GM12878 (cell line): ENCODE measurements at regions not wholly inside any gene's neighbourhood (a gene's known extent, or its start where the extent isn't known, plus 50 kb on each side); places are given as distances from the start of the nearest gene placed in this dataset.

Source experiments
- ATAC-seq: fragments of 200-7000 bp; cut with Tn5 transposase; 3 replicates; pipeline ENCODE4 v1.9.1; 2020; ENCODE audit warnings: mild to moderate bottlenecking, moderate library complexity
- BruUV-seq: library from RNA; stranded (reverse); fragments of 400-500 nt; replicated peaks from 2 replicates; lab custom pipeline; 2021; lab: Mats Ljungman, UMichigan
- CTCF ChIA-PET: fragments of 300-600 bp; sonication (Branson Sonifier 250); formaldehyde crosslinking; extraction: SDS; loops from one replicate; lab custom pipeline; 2021; ENCODE audit warnings: inconsistent platforms; lab: Yijun Ruan, JAX
- POLR2A ChIA-PET: fragments of 350-600 bp; formaldehyde crosslinking; extraction: SDS; loops from one replicate; lab custom pipeline; 2021; ENCODE audit warnings: inconsistent platforms; lab: Charles Lee
- RAD21 ChIA-PET: fragments of 300-600 bp; sonication (Branson Sonifier 250); formaldehyde crosslinking; loops from one replicate; lab custom pipeline; 2023; ENCODE audit warnings: antibody characterized with exemption; ENCODE audit not compliant: unreplicated experiment; lab: Charles Lee
- SMC1A ChIA-PET: fragments of 300-600 bp; sonication (Branson Sonifier 250); formaldehyde crosslinking; loops from one replicate; lab custom pipeline; 2023; ENCODE audit not compliant: unreplicated experiment, uncharacterized antibody; lab: Charles Lee
- DNase-seq: peaks from one replicate; pipeline ENCODE4 v3.0.0-alpha.2; 2011; ENCODE audit warnings: low read depth, low spot score
- FAIRE-seq: peaks from 3 replicates; lab custom pipeline; 2011; peaks lifted over from hg19 to GRCh38; lab: Jason Lieb, UNC
- H2AFZ ChIP-seq: 2 replicates; pipeline ENCODE4 v1.6.0; 2011; ENCODE audit warnings: low read depth, low read length, control low read depth; ENCODE audit not compliant: control insufficient read depth
- H3K27ac ChIP-seq: 2 replicates; pipeline ENCODE4 v1.5.1; 2011; ENCODE audit warnings: control low read depth; ENCODE audit not compliant: control insufficient read depth, insufficient read depth
- H3K27me3 ChIP-seq, 2 experiments: replicated peaks in 1 of 2; 2 replicates each; pipeline versions ENCODE4 v1.6.0 to v1.6.1; 2011; ENCODE audit warnings: low read length in 1 of 2; ENCODE audit not compliant: control insufficient read depth in 2 of 2, insufficient read depth in 2 of 2
- H3K36me3 ChIP-seq, 2 experiments: 2 replicates each; pipeline ENCODE4 v1.5.1; 2011; ENCODE audit warnings: low read length in 1 of 2; ENCODE audit not compliant: control insufficient read depth in 2 of 2, insufficient read depth in 2 of 2
- H3K4me1 ChIP-seq: 2 replicates; pipeline ENCODE4 v1.6.1; 2011; ENCODE audit warnings: mild to moderate bottlenecking, low read length, moderate library complexity, mixed read lengths; ENCODE audit not compliant: control insufficient read depth, insufficient read depth
- H3K4me2 ChIP-seq: 2 replicates; pipeline ENCODE4 v1.6.0; 2011; ENCODE audit warnings: control low read depth; ENCODE audit not compliant: control insufficient read depth, insufficient read depth
- H3K4me3 ChIP-seq: fragments of 200-600 bp; sonication (generic); 2 replicates; pipeline ENCODE4 v1.5.1; 2016
- H3K79me2 ChIP-seq: 2 replicates; pipeline ENCODE4 v1.6.0; 2011; ENCODE audit warnings: low read length; ENCODE audit not compliant: control insufficient read depth, insufficient read depth
- H3K9ac ChIP-seq: 2 replicates; pipeline ENCODE4 v1.8.0; 2011; ENCODE audit warnings: low read length, control low read depth, mixed read lengths; ENCODE audit not compliant: control insufficient read depth, insufficient read depth
- H3K9me3 ChIP-seq: replicated peaks from 3 replicates; pipeline ENCODE4 v1.5.1; 2011; ENCODE audit warnings: mild to moderate bottlenecking, low read length; ENCODE audit not compliant: control insufficient read depth, insufficient read depth
- H4K20me1 ChIP-seq: 2 replicates; pipeline ENCODE4 v1.6.0; 2011; ENCODE audit not compliant: control insufficient read depth, insufficient read depth
- EED ChIP-seq: sonication (generic); IDR thresholded peaks from 2 replicates; pipeline ENCODE4 v1.6.1; 2016; ENCODE audit warnings: antibody characterized with exemption, low read depth
- ESRRA ChIP-seq: IDR thresholded peaks from 2 replicates; pipeline ENCODE4 v1.6.1; 2012; ENCODE audit warnings: mild to moderate bottlenecking, low read length, improper control_type of control experiment
- JUND ChIP-seq: IDR thresholded peaks from 2 replicates; pipeline ENCODE4 v1.6.1; 2012; ENCODE audit warnings: low read depth, mild to moderate bottlenecking, low read length, improper control_type of control experiment, moderate library complexity
- NFIC ChIP-seq: IDR thresholded peaks from 2 replicates; pipeline ENCODE4 v1.6.1; 2012; ENCODE audit warnings: low read depth, mild to moderate bottlenecking, inconsistent platforms, low read length, moderate library complexity
- POU2F2 ChIP-seq: IDR thresholded peaks from 3 replicates; pipeline ENCODE4 v1.6.1; 2011; ENCODE audit warnings: low read depth, mild to moderate bottlenecking, low read length, borderline replicate concordance
- SIX5 ChIP-seq: IDR thresholded peaks from 2 replicates; pipeline ENCODE4 v1.6.1; 2011; ENCODE audit warnings: mild to moderate bottlenecking, low read depth, low read length, moderate library complexity; ENCODE audit not compliant: severe bottlenecking
- SP1 ChIP-seq: IDR thresholded peaks from one replicate; pipeline ENCODE4 v1.6.1; 2011; ENCODE audit warnings: low read depth, low read length
- STAT1 ChIP-seq: fragments of 450-650 bp; conservative IDR thresholded peaks from 2 replicates; pipeline ENCODE4 v1.6.1; 2014; ENCODE audit warnings: antibody characterized with exemption, mild to moderate bottlenecking
- TAF1 ChIP-seq: IDR thresholded peaks from 2 replicates; pipeline ENCODE4 v1.6.1; 2011; ENCODE audit warnings: mild to moderate bottlenecking, low read depth, low read length, borderline replicate concordance
- YBX1 ChIP-seq: fragments of 450-650 bp; IDR thresholded peaks from 2 replicates; pipeline ENCODE4 v1.6.1; 2016; ENCODE audit warnings: antibody characterized with exemption
- YY1 ChIP-seq: IDR thresholded peaks from 2 replicates; pipeline ENCODE4 v1.6.1; 2011; ENCODE audit warnings: low read depth, mild to moderate bottlenecking, low read length
- ZSCAN29 ChIP-seq: fragments of 450-650 bp; IDR thresholded peaks from 2 replicates; pipeline ENCODE4 v1.6.1; 2017; ENCODE audit warnings: mild to moderate bottlenecking, moderate library complexity
- WGBS: methylation state at CpG from one replicate; pipeline ENCODE4 v1.1.6; 2016; ENCODE audit warnings: low lambda C conversion rate; ENCODE audit not compliant: insufficient replicate concordance, insufficient coverage; ENCODE audit errors: missing lambda C conversion rate; 5-methylcytosine and 5-hydroxymethylcytosine counted together
- in situ Hi-C: fragments of 300-500 bp; cut with MboI; formaldehyde crosslinking; loops from 9 replicates; pipeline ENCODE4 v1.14.3; 2018; ENCODE audit warnings: mixed read lengths
- intact Hi-C: fragments of 100-400 bp; cut with micrococcal nuclease; formaldehyde crosslinking; loops from one replicate; pipeline ENCODE4 v1.14.2; 2022; ENCODE audit not compliant: unreplicated experiment
- TF ChIP-seq, protein P1 (sequence below): IDR thresholded peaks from 2 replicates; pipeline ENCODE4 v1.6.1; 2011; ENCODE audit warnings: mild to moderate bottlenecking, low read depth, low read length, moderate library complexity; ENCODE audit not compliant: insufficient replicate concordance
- TF ChIP-seq, protein P2 (sequence below), 3 experiments: IDR thresholded peaks in 2 of 3; conservative IDR thresholded peaks in 1 of 3; 2 replicates each; pipeline ENCODE4 v1.5.1; 2011; ENCODE audit warnings: low read depth in 3 of 3, low read length in 3 of 3, mild to moderate bottlenecking in 3 of 3, control low read depth in 2 of 3, moderate library complexity in 2 of 3, inconsistent platforms in 1 of 3, mixed read lengths in 1 of 3; ENCODE audit not compliant: control insufficient read depth in 2 of 3, insufficient read depth in 1 of 3; ENCODE audit errors: extremely low read depth in 1 of 3
- TF ChIP-seq, protein P3 (sequence below): fragments of 450-650 bp; IDR thresholded peaks from 2 replicates; pipeline ENCODE4 v1.6.1; 2018; ENCODE audit warnings: mild to moderate bottlenecking, low read depth, moderate library complexity; ENCODE audit not compliant: partially characterized antibody
- TF ChIP-seq, protein P4 (sequence below): fragments of 450-650 bp; IDR thresholded peaks from 2 replicates; pipeline ENCODE4 v1.6.1; 2017; ENCODE audit warnings: low read depth, mild to moderate bottlenecking, moderate library complexity

DNA sequence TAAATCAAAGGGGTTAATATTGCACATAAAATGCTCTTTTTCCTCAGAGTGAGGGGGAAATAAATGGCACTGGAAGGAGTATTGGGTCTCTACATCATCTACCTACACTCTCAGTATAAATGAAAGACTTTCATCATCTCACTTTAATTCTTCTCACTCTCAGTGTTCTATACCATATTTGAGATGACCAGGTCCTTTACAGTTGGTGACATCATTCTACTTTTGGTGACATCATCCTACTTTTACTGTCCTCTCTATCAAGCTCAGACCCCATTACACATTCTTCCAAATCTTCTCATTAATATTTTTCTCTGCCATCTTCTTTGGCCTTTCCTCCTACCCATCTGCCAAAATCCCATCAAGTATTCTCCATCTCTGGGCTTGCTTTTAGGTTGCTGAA lies 74.6 kb upstream of the TMEM106B start (continued):
- TF ChIP-seq, protein P1, sequence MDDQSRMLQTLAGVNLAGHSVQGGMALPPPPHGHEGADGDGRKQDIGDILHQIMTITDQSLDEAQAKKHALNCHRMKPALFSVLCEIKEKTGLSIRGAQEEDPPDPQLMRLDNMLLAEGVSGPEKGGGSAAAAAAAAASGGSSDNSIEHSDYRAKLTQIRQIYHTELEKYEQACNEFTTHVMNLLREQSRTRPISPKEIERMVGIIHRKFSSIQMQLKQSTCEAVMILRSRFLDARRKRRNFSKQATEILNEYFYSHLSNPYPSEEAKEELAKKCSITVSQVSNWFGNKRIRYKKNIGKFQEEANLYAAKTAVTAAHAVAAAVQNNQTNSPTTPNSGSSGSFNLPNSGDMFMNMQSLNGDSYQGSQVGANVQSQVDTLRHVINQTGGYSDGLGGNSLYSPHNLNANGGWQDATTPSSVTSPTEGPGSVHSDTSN, result no peak
- TF ChIP-seq SP1 (no peak), ESRRA (no peak), EED (no peak)
- TF ChIP-seq, all 136 proteins: peak for 0

DNA sequence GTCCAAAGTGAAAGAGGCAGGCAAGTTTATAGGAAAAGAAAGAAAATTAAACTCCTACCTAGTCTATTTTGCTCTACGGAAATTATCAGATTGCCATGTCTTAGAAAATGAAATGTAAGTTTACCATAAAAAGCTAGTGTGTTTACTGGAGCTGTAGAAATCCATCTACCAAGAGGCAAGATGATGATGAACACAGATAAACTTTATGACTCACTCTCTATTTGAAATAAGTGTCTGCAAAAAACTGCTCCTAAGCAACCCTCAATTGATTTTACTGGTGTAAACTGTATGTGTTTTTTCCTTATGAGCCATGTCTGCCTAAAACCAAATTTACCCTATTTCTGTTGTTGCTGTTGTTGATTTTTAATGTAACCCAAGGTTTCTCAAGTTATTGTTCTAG lies 73.8 kb upstream of the TMEM106B start:
- Histone ChIP-seq H3K9ac (no peak overlapping the region), H3K4me2 (no peak overlapping the region), H3K36me3 (no peaks in the 10 kb centered on the region), H3K9me3 (no peaks in the 10 kb centered on the region), H3K4me1 (no peaks in the 10 kb centered on the region), H4K20me1 (no peaks in the 10 kb centered on the region), H3K27ac (no peak overlapping the region), H3K27me3 (no peaks in the 10 kb centered on the region), H3K79me2 (no peaks in the 10 kb centered on the region), H2AFZ (no peak overlapping the region), H3K4me3 (no peak overlapping the region)
- FAIRE-seq (no peak), ATAC-seq (no peak), DNase-seq (no peak)
- no TSS peak for BruUV-seq
- WGBS, result 59% methylated on average over 1 of the region's 1 CpG
- ChIA-PET SMC1A (interaction anchor here (0.8 to 1.2 kb wide), 3 partner anchors 9 to 134 kb away, joined by 3 to 4 read pairs (median 3); no protein-coding TSS in a partner anchor), CTCF (no interaction called here), POLR2A (no interaction called here), RAD21 (no interaction called here)
- in situ Hi-C loops (no loop called here), intact Hi-C loops (no loop called here)
- TF ChIP-seq TAF1 (no peak), EED (no peak), YBX1 (no peak), SIX5 (no peak), ZSCAN29 (no peak), JUND (no peak), NFIC (no peak), YY1 (no peak), STAT1 (no peak), POU2F2 (no peak)
- TF ChIP-seq, protein P2, sequence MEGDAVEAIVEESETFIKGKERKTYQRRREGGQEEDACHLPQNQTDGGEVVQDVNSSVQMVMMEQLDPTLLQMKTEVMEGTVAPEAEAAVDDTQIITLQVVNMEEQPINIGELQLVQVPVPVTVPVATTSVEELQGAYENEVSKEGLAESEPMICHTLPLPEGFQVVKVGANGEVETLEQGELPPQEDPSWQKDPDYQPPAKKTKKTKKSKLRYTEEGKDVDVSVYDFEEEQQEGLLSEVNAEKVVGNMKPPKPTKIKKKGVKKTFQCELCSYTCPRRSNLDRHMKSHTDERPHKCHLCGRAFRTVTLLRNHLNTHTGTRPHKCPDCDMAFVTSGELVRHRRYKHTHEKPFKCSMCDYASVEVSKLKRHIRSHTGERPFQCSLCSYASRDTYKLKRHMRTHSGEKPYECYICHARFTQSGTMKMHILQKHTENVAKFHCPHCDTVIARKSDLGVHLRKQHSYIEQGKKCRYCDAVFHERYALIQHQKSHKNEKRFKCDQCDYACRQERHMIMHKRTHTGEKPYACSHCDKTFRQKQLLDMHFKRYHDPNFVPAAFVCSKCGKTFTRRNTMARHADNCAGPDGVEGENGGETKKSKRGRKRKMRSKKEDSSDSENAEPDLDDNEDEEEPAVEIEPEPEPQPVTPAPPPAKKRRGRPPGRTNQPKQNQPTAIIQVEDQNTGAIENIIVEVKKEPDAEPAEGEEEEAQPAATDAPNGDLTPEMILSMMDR (IDR thresholded peaks at IDR 0.05 in 2 of 3, conservative IDR thresholded peaks at IDR 0.05 in 1 of 3; ENCODE audit: control insufficient read depth in 2 of 3, extremely low read depth in 1 of 3, insufficient read depth in 1 of 3, low read depth in 3 of 3, low read length in 3 of 3), result no peak
- TF ChIP-seq, protein P3, sequence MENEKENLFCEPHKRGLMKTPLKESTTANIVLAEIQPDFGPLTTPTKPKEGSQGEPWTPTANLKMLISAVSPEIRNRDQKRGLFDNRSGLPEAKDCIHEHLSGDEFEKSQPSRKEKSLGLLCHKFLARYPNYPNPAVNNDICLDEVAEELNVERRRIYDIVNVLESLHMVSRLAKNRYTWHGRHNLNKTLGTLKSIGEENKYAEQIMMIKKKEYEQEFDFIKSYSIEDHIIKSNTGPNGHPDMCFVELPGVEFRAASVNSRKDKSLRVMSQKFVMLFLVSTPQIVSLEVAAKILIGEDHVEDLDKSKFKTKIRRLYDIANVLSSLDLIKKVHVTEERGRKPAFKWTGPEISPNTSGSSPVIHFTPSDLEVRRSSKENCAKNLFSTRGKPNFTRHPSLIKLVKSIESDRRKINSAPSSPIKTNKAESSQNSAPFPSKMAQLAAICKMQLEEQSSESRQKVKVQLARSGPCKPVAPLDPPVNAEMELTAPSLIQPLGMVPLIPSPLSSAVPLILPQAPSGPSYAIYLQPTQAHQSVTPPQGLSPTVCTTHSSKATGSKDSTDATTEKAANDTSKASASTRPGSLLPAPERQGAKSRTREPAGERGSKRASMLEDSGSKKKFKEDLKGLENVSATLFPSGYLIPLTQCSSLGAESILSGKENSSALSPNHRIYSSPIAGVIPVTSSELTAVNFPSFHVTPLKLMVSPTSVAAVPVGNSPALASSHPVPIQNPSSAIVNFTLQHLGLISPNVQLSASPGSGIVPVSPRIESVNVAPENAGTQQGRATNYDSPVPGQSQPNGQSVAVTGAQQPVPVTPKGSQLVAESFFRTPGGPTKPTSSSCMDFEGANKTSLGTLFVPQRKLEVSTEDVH, result no peak
- TF ChIP-seq, protein P4, sequence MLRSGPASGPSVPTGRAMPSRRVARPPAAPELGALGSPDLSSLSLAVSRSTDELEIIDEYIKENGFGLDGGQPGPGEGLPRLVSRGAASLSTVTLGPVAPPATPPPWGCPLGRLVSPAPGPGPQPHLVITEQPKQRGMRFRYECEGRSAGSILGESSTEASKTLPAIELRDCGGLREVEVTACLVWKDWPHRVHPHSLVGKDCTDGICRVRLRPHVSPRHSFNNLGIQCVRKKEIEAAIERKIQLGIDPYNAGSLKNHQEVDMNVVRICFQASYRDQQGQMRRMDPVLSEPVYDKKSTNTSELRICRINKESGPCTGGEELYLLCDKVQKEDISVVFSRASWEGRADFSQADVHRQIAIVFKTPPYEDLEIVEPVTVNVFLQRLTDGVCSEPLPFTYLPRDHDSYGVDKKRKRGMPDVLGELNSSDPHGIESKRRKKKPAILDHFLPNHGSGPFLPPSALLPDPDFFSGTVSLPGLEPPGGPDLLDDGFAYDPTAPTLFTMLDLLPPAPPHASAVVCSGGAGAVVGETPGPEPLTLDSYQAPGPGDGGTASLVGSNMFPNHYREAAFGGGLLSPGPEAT, result no peak
